Right atrium auricular region (tissue), 2 donors: ENCODE measurements at regions not wholly inside any gene's neighbourhood (a gene's known extent, or its start where the extent isn't known, plus 50 kb on each side); places are given as distances from the start of the nearest gene placed in this dataset.

Experiments
- DNase-seq: peaks from one replicate; pipeline ENCODE4 v3.0.0-alpha.2; 2019; ENCODE audit warnings: low spot score
- H3K27ac ChIP-seq, 2 donors: fragments of 200-600 bp; sonication (generic); 1 replicate in 1 of 2; 2 replicates in 1 of 2; pipeline ENCODE4 v1.5.1; 2016 to 2019
- H3K27me3 ChIP-seq, 2 donors: fragments of 200-600 bp; sonication (generic); one replicate each; pipeline versions ENCODE4 v1.5.1 to v1.6.0; 2017 to 2019
- H3K36me3 ChIP-seq: fragments of 200-600 bp; sonication (generic); one replicate; pipeline ENCODE4 v1.5.1; 2016
- H3K4me1 ChIP-seq, 2 donors: fragments of 200-600 bp; sonication (generic); one replicate each; pipeline versions ENCODE4 v1.5.1 to v1.6.0; 2017 to 2019
- H3K4me3 ChIP-seq, 2 donors: fragments of 200-600 bp; sonication (generic); 1 replicate in 1 of 2; 2 replicates in 1 of 2; pipeline ENCODE4 v1.5.1; 2017 to 2019; ENCODE audit warnings: mild to moderate bottlenecking in 1 of 2, moderate library complexity in 1 of 2
- H3K9me3 ChIP-seq, 2 donors: fragments of 200-600 bp; sonication (generic); one replicate each; pipeline ENCODE4 v1.5.1; 2019
- TF ChIP-seq, protein P1 (sequence below), 2 donors: fragments of 200-600 bp; sonication (generic); IDR thresholded peaks; one replicate each; pipeline ENCODE4 v1.5.1; 2019; ENCODE audit warnings: antibody characterized with exemption in 2 of 2

DNA sequence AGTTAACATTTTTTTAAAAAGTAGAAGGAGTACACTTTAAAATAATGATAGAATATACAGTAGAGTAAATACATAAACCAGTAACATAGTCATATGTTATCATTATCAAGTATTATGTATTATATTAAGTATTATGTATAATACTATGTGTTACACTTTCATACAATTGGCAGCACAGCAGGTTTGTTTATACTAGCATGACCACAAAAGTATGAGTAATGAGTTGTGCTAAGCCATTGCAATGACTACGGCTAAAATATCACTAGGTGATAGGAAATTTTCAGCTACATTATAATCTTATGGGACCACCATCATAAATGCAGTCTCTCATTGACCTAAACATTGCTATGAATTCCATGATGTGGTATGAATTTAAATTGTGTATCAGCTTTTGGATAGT is 506.0 kb downstream of the HTR1A start:
- Histone ChIP-seq H3K27me3 (no peaks in the 10 kb centered on the region), H3K4me3 (no peak overlapping the region), H3K36me3 (no peaks in the 10 kb centered on the region), H3K27ac (no peak overlapping the region), H3K4me1 (no peaks in the 10 kb centered on the region), H3K9me3 (no peaks in the 10 kb centered on the region)
- no peak for DNase-seq
- TF ChIP-seq, protein P1, sequence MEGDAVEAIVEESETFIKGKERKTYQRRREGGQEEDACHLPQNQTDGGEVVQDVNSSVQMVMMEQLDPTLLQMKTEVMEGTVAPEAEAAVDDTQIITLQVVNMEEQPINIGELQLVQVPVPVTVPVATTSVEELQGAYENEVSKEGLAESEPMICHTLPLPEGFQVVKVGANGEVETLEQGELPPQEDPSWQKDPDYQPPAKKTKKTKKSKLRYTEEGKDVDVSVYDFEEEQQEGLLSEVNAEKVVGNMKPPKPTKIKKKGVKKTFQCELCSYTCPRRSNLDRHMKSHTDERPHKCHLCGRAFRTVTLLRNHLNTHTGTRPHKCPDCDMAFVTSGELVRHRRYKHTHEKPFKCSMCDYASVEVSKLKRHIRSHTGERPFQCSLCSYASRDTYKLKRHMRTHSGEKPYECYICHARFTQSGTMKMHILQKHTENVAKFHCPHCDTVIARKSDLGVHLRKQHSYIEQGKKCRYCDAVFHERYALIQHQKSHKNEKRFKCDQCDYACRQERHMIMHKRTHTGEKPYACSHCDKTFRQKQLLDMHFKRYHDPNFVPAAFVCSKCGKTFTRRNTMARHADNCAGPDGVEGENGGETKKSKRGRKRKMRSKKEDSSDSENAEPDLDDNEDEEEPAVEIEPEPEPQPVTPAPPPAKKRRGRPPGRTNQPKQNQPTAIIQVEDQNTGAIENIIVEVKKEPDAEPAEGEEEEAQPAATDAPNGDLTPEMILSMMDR (IDR thresholded peaks at IDR 0.05): no peak

DNA sequence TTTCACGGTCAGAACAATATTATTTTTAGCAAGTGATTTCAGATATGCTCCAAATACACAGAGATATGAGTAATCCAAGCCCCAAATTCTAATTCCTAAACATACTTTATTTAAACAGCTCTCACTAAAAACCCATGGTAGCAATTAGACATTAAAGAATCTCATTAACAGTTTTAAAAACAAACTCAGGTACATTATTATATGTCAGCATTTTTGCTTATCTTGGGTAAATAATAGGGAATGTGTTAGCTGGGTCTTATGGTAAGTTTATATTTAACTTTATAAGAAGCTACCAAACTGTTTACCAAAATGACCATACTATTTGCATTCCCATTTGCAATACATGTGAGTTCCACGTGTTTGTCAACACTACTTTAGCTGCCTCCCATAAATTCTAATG is 511.1 kb downstream of the HTR1A start:
- TF ChIP-seq, protein P1 (IDR thresholded peaks at IDR 0.05): no peak
- H3K27me3 ChIP-seq: no peaks in the 10 kb centered on the region
- H3K9me3 ChIP-seq: no peaks in the 10 kb centered on the region
- DNase-seq: no peak
- no peak overlapping the region for H3K27ac ChIP-seq
- H3K4me1 ChIP-seq: no peaks in the 10 kb centered on the region
- H3K36me3 ChIP-seq: no peaks in the 10 kb centered on the region
- no peak overlapping the region for H3K4me3 ChIP-seq

DNA sequence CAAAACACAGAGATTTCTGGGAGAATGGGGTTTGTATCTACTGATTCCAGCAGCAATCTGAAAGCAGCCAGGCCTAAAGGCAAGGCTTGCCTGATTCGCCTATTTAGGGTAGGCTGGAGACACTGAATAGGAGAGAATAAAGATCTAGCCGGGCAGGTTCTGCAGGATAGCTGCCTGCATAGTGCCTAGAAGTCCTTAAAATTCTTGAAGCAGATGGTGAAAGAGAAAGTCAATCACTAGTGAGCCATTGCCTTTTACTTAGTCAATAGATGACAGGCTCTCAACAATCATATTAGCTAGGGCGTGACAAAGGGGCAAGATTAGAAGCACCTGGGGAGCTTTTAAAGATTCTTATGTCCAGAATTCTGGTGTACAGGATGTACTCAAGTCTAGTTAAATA is 522.7 kb downstream of the HTR1A start:
- Histone ChIP-seq H3K9me3 (no peaks in the 10 kb centered on the region), H3K36me3 (no peaks in the 10 kb centered on the region), H3K4me3 (no peak overlapping the region), H3K4me1 (no peaks in the 10 kb centered on the region), H3K27ac (no peak overlapping the region), H3K27me3 (no peaks in the 10 kb centered on the region)
- TF ChIP-seq, protein P1 (IDR thresholded peaks at IDR 0.05): no peak
- DNase-seq: no peak

DNA sequence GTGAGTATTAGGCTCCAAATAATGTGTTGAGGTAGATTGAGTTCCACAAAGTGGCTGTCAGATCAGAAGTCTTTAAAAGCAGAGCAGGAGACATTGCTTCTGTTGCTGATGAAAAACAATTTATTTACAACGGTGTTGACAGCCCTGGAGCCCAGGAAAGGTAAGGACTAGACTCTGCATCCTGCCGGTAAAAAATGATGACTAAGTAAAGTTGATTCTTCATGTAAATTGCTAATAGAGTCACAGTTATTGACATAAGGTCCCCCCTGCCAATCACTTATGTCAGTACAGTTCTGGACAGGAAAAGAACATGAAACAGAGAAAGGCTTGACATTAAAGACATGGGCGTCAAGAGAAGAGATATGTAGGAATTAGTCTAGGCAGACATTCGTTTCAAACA is 552.5 kb downstream of the HTR1A start:
- H3K27me3 ChIP-seq: no peaks in the 10 kb centered on the region
- no peaks in the 10 kb centered on the region for H3K4me1 ChIP-seq
- H3K27ac ChIP-seq: no peak overlapping the region
- no peaks in the 10 kb centered on the region for H3K36me3 ChIP-seq
- TF ChIP-seq, protein P1 (IDR thresholded peaks at IDR 0.05): no peak
- DNase-seq: no peak
- peaks cover 0 to 2% of the 10 kb centered on the region in 2 donors for H3K9me3 ChIP-seq
- H3K4me3 ChIP-seq: no peak overlapping the region

DNA sequence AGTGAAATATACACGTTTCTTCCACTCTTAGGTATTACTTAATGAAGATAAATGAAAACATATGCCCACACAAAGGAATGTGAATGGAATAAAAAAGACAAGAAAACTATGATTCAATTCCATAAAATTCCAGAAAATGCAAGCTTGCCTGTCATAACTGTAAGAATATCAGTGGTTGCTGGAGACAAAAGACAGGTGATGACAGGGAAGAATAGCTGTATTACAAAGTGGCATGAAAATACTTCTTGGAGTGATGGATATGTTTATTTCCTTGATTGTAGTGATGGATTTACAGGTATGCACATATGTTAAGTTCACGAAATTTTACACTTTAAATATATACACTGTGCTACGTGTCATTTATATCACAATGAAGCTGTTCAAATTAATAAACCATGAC is 553.3 kb downstream of the HTR1A start:
- DNase-seq: no peak

More for the DNA sequence above, 553.3 kb downstream of the HTR1A start:
- H3K27me3 ChIP-seq: no peaks in the 10 kb centered on the region
- no peaks in the 10 kb centered on the region for H3K36me3 ChIP-seq
- peaks cover 0 to 3% of the 10 kb centered on the region in 2 donors for H3K9me3 ChIP-seq
- H3K4me3 ChIP-seq: no peak overlapping the region
- TF ChIP-seq, protein P1 (IDR thresholded peaks at IDR 0.05): no peak
- no peak overlapping the region for H3K27ac ChIP-seq
- H3K4me1 ChIP-seq: no peaks in the 10 kb centered on the region
